Transverse colon (tissue), 4 donors: ENCODE measurements at regions not wholly inside any gene's neighbourhood (a gene's known extent, or its start where the extent isn't known, plus 50 kb on each side); places are given as distances from the start of the nearest gene placed in this dataset.

Source experiments
- EP300 ChIP-seq: sonication (generic); formaldehyde crosslinking; IDR thresholded peaks from one replicate; pipeline ENCODE4 v1.6.1; 2017; ENCODE audit warnings: antibody characterized with exemption, low read depth
- POLR2A ChIP-seq: fragments of 450-650 bp; IDR thresholded peaks from one replicate; pipeline ENCODE4 v1.6.1; 2016; ENCODE audit warnings: antibody characterized with exemption, mild to moderate bottlenecking, moderate library complexity
- POLR2AphosphoS5 ChIP-seq, 3 donors: sonication (generic); formaldehyde crosslinking; IDR thresholded peaks; one replicate each; pipeline ENCODE4 v1.6.1; 2016; ENCODE audit warnings: antibody characterized with exemption in 3 of 3
- TF ChIP-seq, protein P1 (sequence below), 5 experiments: fragments of 200-600 bp in 3 of 5; fragments of 450-650 bp in 2 of 5; sonication (generic) in 3 of 5; IDR thresholded peaks; 1 replicate in 2 of 5; 2 replicates in 3 of 5; pipeline ENCODE4 v1.5.1; 2016 to 2017; ENCODE audit warnings: antibody characterized with exemption in 5 of 5, inconsistent platforms in 3 of 5, mild to moderate bottlenecking in 2 of 5, moderate library complexity in 1 of 5

GRCh38 chr10:80734589-80734988 lies 196.9 kb downstream of the SH2D4B start:
- TF ChIP-seq, protein P1, sequence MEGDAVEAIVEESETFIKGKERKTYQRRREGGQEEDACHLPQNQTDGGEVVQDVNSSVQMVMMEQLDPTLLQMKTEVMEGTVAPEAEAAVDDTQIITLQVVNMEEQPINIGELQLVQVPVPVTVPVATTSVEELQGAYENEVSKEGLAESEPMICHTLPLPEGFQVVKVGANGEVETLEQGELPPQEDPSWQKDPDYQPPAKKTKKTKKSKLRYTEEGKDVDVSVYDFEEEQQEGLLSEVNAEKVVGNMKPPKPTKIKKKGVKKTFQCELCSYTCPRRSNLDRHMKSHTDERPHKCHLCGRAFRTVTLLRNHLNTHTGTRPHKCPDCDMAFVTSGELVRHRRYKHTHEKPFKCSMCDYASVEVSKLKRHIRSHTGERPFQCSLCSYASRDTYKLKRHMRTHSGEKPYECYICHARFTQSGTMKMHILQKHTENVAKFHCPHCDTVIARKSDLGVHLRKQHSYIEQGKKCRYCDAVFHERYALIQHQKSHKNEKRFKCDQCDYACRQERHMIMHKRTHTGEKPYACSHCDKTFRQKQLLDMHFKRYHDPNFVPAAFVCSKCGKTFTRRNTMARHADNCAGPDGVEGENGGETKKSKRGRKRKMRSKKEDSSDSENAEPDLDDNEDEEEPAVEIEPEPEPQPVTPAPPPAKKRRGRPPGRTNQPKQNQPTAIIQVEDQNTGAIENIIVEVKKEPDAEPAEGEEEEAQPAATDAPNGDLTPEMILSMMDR (IDR thresholded peaks at IDR 0.05) = no peak
- TF ChIP-seq EP300 (no peak), POLR2A (no peak), POLR2AphosphoS5 (IDR thresholded peaks at IDR 0.05) (no peak)
